ENCODE measurements at regions not wholly inside any gene's neighbourhood (a gene's known extent, or its start where the extent isn't known, plus 50 kb on each side); places are given as distances from the start of the nearest gene placed in this dataset.

GRCh38 chr2:2674831-2675230, 343.8 kb upstream of the MYT1L start:
- Histone ChIP-seq H3K36me3 (ENCODE audit: insufficient read depth, insufficient read length, low read length) (no peaks in the 10 kb centered on the region), H3K4me3 (ENCODE audit: insufficient read length, low read depth) (no peak overlapping the region), H3K9me3 (ENCODE audit: insufficient read depth, low read length) (no peaks in the 10 kb centered on the region), H3K4me1 (ENCODE audit: insufficient read depth, insufficient read length) (peaks cover 2% of the 10 kb centered on the region), H3K27me3 (ENCODE audit: insufficient read depth, insufficient read length) (no peaks in the 10 kb centered on the region), H3K9ac (ENCODE audit: insufficient read length, low read depth) (no peak overlapping the region)
- DNase-seq (ENCODE audit: low read depth, low spot score), result no peak
- TF ChIP-seq YY1 (IDR thresholded peaks at IDR 0.05; ENCODE audit: insufficient read depth, insufficient read length) (no peak), SUZ12 (IDR thresholded peaks at IDR 0.05; ENCODE audit: extremely low read depth, insufficient read depth, insufficient read length) (no peak), ZNF274 (IDR thresholded peaks at IDR 0.05; ENCODE audit: low read depth, low read length) (no peak)

GRCh38 chr2:2673406-2673805, 342.3 kb upstream of the MYT1L start:
- TF ChIP-seq ZNF274 (IDR thresholded peaks at IDR 0.05; ENCODE audit: low read depth, low read length), result no peak
- DNase-seq (ENCODE audit: low read depth, low spot score), result no peak

GRCh38 chr2:2672249-2672648, 341.2 kb upstream of the MYT1L start:
- DNase-seq (ENCODE audit: low read depth, low spot score), result no peak
- H3K9me3 ChIP-seq (ENCODE audit: insufficient read depth, low read length), result no peaks in the 10 kb centered on the region
- no peak overlapping the region for H3K4me3 ChIP-seq (ENCODE audit: insufficient read length, low read depth)
- H3K36me3 ChIP-seq (ENCODE audit: insufficient read depth, insufficient read length, low read length), result no peaks in the 10 kb centered on the region
- H3K27me3 ChIP-seq (ENCODE audit: insufficient read depth, insufficient read length), result no peaks in the 10 kb centered on the region
- H3K4me1 ChIP-seq (ENCODE audit: insufficient read depth, insufficient read length), result peaks cover 2% of the 10 kb centered on the region
- no peak overlapping the region for H3K9ac ChIP-seq (ENCODE audit: insufficient read length, low read depth)
- no peak for TF ChIP-seq ZNF274 (IDR thresholded peaks at IDR 0.05; ENCODE audit: low read depth, low read length)
- TF ChIP-seq SUZ12 (IDR thresholded peaks at IDR 0.05; ENCODE audit: extremely low read depth, insufficient read depth, insufficient read length), result no peak
- no peak for TF ChIP-seq YY1 (IDR thresholded peaks at IDR 0.05; ENCODE audit: insufficient read depth, insufficient read length)

More at GRCh38 chr2:2673406-2673805, 342.3 kb upstream of the MYT1L start:
- Histone ChIP-seq H3K4me1 (ENCODE audit: insufficient read depth, insufficient read length) (peaks cover 2% of the 10 kb centered on the region), H3K9ac (ENCODE audit: insufficient read length, low read depth) (no peak overlapping the region), H3K4me3 (ENCODE audit: insufficient read length, low read depth) (no peak overlapping the region), H3K36me3 (ENCODE audit: insufficient read depth, insufficient read length, low read length) (no peaks in the 10 kb centered on the region), H3K27me3 (ENCODE audit: insufficient read depth, insufficient read length) (no peaks in the 10 kb centered on the region), H3K9me3 (ENCODE audit: insufficient read depth, low read length) (no peaks in the 10 kb centered on the region)

GRCh38 chr2:2671826-2672225, 340.8 kb upstream of the MYT1L start:
- no peak for TF ChIP-seq ZNF274 (IDR thresholded peaks at IDR 0.05; ENCODE audit: low read depth, low read length)
- no peak for TF ChIP-seq SUZ12 (IDR thresholded peaks at IDR 0.05; ENCODE audit: extremely low read depth, insufficient read depth, insufficient read length)
- no peak for TF ChIP-seq YY1 (IDR thresholded peaks at IDR 0.05; ENCODE audit: insufficient read depth, insufficient read length)
- Histone ChIP-seq H3K27me3 (ENCODE audit: insufficient read depth, insufficient read length) (no peaks in the 10 kb centered on the region), H3K36me3 (ENCODE audit: insufficient read depth, insufficient read length, low read length) (no peaks in the 10 kb centered on the region), H3K4me3 (ENCODE audit: insufficient read length, low read depth) (no peak overlapping the region), H3K9me3 (ENCODE audit: insufficient read depth, low read length) (no peaks in the 10 kb centered on the region), H3K4me1 (ENCODE audit: insufficient read depth, insufficient read length) (peaks cover 2% of the 10 kb centered on the region), H3K9ac (ENCODE audit: insufficient read length, low read depth) (no peak overlapping the region)
- no peak for DNase-seq (ENCODE audit: low read depth, low spot score)

- TF ChIP-seq ZNF274 (IDR thresholded peaks at IDR 0.05; ENCODE audit: low read depth, low read length) (no peak), YY1 (IDR thresholded peaks at IDR 0.05; ENCODE audit: insufficient read depth, insufficient read length) (no peak), SUZ12 (IDR thresholded peaks at IDR 0.05; ENCODE audit: extremely low read depth, insufficient read depth, insufficient read length) (no peak)
- Histone ChIP-seq H3K9ac (ENCODE audit: insufficient read length, low read depth) (no peak overlapping the region), H3K4me3 (ENCODE audit: insufficient read length, low read depth) (no peak overlapping the region), H3K36me3 (ENCODE audit: insufficient read depth, insufficient read length, low read length) (no peaks in the 10 kb centered on the region), H3K4me1 (ENCODE audit: insufficient read depth, insufficient read length) (peaks cover 2% of the 10 kb centered on the region), H3K27me3 (ENCODE audit: insufficient read depth, insufficient read length) (no peaks in the 10 kb centered on the region), H3K9me3 (ENCODE audit: insufficient read depth, low read length) (no peaks in the 10 kb centered on the region)
- no peak for DNase-seq (ENCODE audit: low read depth, low spot score)
These were observed 338.2 kb upstream of the MYT1L start for GRCh38 chr2:2669316-2669715.

GRCh38 chr2:2668681-2669265, 337.7 kb upstream of the MYT1L start:
- no peak for DNase-seq (ENCODE audit: low read depth, low spot score)
- no peak overlapping the region for H3K9ac ChIP-seq (ENCODE audit: insufficient read length, low read depth)

GRCh38 chr2:2667690-2668089, 336.6 kb upstream of the MYT1L start:
- DNase-seq (ENCODE audit: low read depth, low spot score), result no peak
- TF ChIP-seq ZNF274 (IDR thresholded peaks at IDR 0.05; ENCODE audit: low read depth, low read length), result no peak
- no peak for TF ChIP-seq YY1 (IDR thresholded peaks at IDR 0.05; ENCODE audit: insufficient read depth, insufficient read length)
- no peak for TF ChIP-seq SUZ12 (IDR thresholded peaks at IDR 0.05; ENCODE audit: extremely low read depth, insufficient read depth, insufficient read length)
- Histone ChIP-seq H3K4me1 (ENCODE audit: insufficient read depth, insufficient read length) (peaks cover 3% of the 10 kb centered on the region), H3K27me3 (ENCODE audit: insufficient read depth, insufficient read length) (no peaks in the 10 kb centered on the region), H3K4me3 (ENCODE audit: insufficient read length, low read depth) (no peak overlapping the region), H3K9me3 (ENCODE audit: insufficient read depth, low read length) (no peaks in the 10 kb centered on the region), H3K36me3 (ENCODE audit: insufficient read depth, insufficient read length, low read length) (no peaks in the 10 kb centered on the region), H3K9ac (ENCODE audit: insufficient read length, low read depth) (no peak overlapping the region)

More at GRCh38 chr2:2668681-2669265, 337.7 kb upstream of the MYT1L start:
- Histone ChIP-seq H3K9me3 (ENCODE audit: insufficient read depth, low read length) (no peaks in the 10 kb centered on the region), H3K4me1 (ENCODE audit: insufficient read depth, insufficient read length) (peaks cover 2% of the 10 kb centered on the region), H3K36me3 (ENCODE audit: insufficient read depth, insufficient read length, low read length) (no peaks in the 10 kb centered on the region), H3K4me3 (ENCODE audit: insufficient read length, low read depth) (no peak overlapping the region), H3K27me3 (ENCODE audit: insufficient read depth, insufficient read length) (no peaks in the 10 kb centered on the region)
- TF ChIP-seq SUZ12 (IDR thresholded peaks at IDR 0.05; ENCODE audit: extremely low read depth, insufficient read depth, insufficient read length) (no peak), YY1 (IDR thresholded peaks at IDR 0.05; ENCODE audit: insufficient read depth, insufficient read length) (no peak)

GRCh38 chr2:2665834-2666133, 334.7 kb upstream of the MYT1L start:
- Histone ChIP-seq H3K9me3 (ENCODE audit: insufficient read depth, low read length) (no peaks in the 10 kb centered on the region), H3K36me3 (ENCODE audit: insufficient read depth, insufficient read length, low read length) (no peaks in the 10 kb centered on the region), H3K27me3 (ENCODE audit: insufficient read depth, insufficient read length) (no peaks in the 10 kb centered on the region), H3K9ac (ENCODE audit: insufficient read length, low read depth) (no peak overlapping the region), H3K4me1 (ENCODE audit: insufficient read depth, insufficient read length) (peaks cover 6% of the 10 kb centered on the region), H3K4me3 (ENCODE audit: insufficient read length, low read depth) (no peak overlapping the region)
- DNase-seq (ENCODE audit: low read depth, low spot score), result no peak
- TF ChIP-seq ZNF274 (IDR thresholded peaks at IDR 0.05; ENCODE audit: low read depth, low read length), result no peak
- no peak for TF ChIP-seq YY1 (IDR thresholded peaks at IDR 0.05; ENCODE audit: insufficient read depth, insufficient read length)
- TF ChIP-seq SUZ12 (IDR thresholded peaks at IDR 0.05; ENCODE audit: extremely low read depth, insufficient read depth, insufficient read length), result no peak

All from NT2/D1 (cell line).